Calu3 (cell line): ENCODE measurements at regions not wholly inside any gene's neighbourhood (a gene's known extent, or its start where the extent isn't known, plus 50 kb on each side); places are given as distances from the start of the nearest gene placed in this dataset.

Experiments used
- BruUV-seq: library from RNA; stranded (reverse); fragments of 400-500 nt; replicated peaks from 2 replicates; lab custom pipeline; 2021; lab: Mats Ljungman, UMichigan
- CTCF ChIA-PET: fragments of 300-600 bp; sonication (Branson Sonifier 250); formaldehyde crosslinking; loops from one replicate; lab custom pipeline; 2022; ENCODE audit warnings: antibody characterized with exemption; lab: Charles Lee
- DNase-seq: peaks from one replicate; pipeline ENCODE4 v3.0.0; 2022
- H3K27ac Mint-ChIP-seq: one replicate; pipeline ENCODE4 v1.8.0; 2022; ENCODE audit warnings: mixed read lengths; ENCODE audit not compliant: unreplicated experiment
- H3K27me3 Mint-ChIP-seq: one replicate; pipeline ENCODE4 v1.8.0; 2022; ENCODE audit warnings: mixed read lengths; ENCODE audit not compliant: unreplicated experiment
- H3K36me3 Mint-ChIP-seq: one replicate; pipeline ENCODE4 v1.8.0; 2022; ENCODE audit warnings: mild to moderate bottlenecking, moderate library complexity, mixed read lengths; ENCODE audit not compliant: insufficient read depth, unreplicated experiment
- H3K4me1 Mint-ChIP-seq: one replicate; pipeline ENCODE4 v1.8.0; 2022; ENCODE audit warnings: mild to moderate bottlenecking, low read depth, mixed read lengths; ENCODE audit not compliant: unreplicated experiment
- H3K4me3 Mint-ChIP-seq: one replicate; pipeline ENCODE4 v1.8.0; 2022; ENCODE audit warnings: mild to moderate bottlenecking, low read depth, moderate library complexity, mixed read lengths; ENCODE audit not compliant: unreplicated experiment
- H3K9me3 Mint-ChIP-seq: one replicate; pipeline ENCODE4 v1.8.0; 2022; ENCODE audit warnings: low read depth, mixed read lengths; ENCODE audit not compliant: unreplicated experiment
- intact Hi-C: fragments of 100-400 bp; cut with micrococcal nuclease; formaldehyde crosslinking; loops from one replicate; pipeline ENCODE4 v1.10.0; 2022; ENCODE audit not compliant: unreplicated experiment
- TF ChIP-seq, protein P1 (sequence below): fragments of 200-600 bp; IDR thresholded peaks from one replicate; pipeline ENCODE4 v1.8.0; 2022; ENCODE audit warnings: antibody characterized with exemption; ENCODE audit not compliant: unreplicated experiment

DNA sequence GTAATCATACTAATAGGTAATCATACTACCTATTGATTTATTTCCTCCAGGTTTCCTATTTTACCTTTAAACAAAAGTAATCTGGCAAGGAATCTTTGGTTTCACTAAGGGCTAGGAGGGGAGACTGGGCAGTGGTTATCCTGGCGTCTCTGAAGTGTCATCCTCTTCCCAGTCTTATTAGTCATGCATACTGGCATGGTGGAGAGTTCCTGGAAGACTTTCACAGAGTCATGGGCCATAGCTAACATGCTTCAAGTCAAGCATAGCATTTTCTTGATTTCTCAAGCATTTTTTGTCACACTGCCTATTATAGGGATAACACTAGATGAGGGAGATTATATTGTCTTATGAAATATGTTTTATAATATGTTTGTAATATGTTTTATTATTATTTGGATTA is 64.0 kb upstream of the ASB17 start:
- H3K27ac Mint-ChIP-seq = no peak overlapping the region
- CTCF ChIA-PET = interaction anchor here (0.7 kb wide), 2 partner anchors 45 to 1286 kb away, joined by 4 to 7 read pairs; partner anchors contain the start of gene AK5
- peaks cover 12% of the 10 kb centered on the region for H3K27me3 Mint-ChIP-seq
- no TSS peak for BruUV-seq
- peaks cover 2% of the 10 kb centered on the region for H3K9me3 Mint-ChIP-seq
- intact Hi-C loops = no loop called here
- no peak overlapping the region for H3K4me3 Mint-ChIP-seq
- TF ChIP-seq, protein P1, sequence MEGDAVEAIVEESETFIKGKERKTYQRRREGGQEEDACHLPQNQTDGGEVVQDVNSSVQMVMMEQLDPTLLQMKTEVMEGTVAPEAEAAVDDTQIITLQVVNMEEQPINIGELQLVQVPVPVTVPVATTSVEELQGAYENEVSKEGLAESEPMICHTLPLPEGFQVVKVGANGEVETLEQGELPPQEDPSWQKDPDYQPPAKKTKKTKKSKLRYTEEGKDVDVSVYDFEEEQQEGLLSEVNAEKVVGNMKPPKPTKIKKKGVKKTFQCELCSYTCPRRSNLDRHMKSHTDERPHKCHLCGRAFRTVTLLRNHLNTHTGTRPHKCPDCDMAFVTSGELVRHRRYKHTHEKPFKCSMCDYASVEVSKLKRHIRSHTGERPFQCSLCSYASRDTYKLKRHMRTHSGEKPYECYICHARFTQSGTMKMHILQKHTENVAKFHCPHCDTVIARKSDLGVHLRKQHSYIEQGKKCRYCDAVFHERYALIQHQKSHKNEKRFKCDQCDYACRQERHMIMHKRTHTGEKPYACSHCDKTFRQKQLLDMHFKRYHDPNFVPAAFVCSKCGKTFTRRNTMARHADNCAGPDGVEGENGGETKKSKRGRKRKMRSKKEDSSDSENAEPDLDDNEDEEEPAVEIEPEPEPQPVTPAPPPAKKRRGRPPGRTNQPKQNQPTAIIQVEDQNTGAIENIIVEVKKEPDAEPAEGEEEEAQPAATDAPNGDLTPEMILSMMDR = no peak
- H3K36me3 Mint-ChIP-seq = no peaks in the 10 kb centered on the region
- DNase-seq = no peak
- no peaks in the 10 kb centered on the region for H3K4me1 Mint-ChIP-seq

DNA sequence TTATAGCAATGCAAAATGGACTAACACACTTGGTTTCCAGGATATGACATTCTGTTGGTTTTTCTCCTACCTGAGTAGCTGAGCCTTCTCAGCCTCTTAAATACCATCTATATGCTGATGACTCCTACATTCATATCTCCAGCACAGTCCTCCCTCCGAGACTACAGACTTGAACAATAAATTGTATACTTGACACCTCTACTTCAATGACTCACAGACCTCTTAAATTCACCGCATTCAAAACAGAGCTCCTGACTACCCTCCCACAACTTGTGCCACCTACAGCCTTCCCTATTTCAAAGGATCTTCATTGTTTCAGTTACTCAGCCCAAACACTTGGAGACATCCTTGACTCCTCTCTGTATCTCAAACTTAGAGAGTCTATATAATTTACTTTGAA is 66.8 kb upstream of the ASB17 start:
- Mint-ChIP-seq H3K27me3 (peaks cover 5% of the 10 kb centered on the region), H3K36me3 (no peaks in the 10 kb centered on the region), H3K9me3 (peaks cover 2% of the 10 kb centered on the region), H3K4me3 (no peak overlapping the region), H3K27ac (no peak overlapping the region), H3K4me1 (no peaks in the 10 kb centered on the region)
- TF ChIP-seq, protein P1 = no peak
- intact Hi-C loops = no loop called here
- no peak for DNase-seq
- no TSS peak for BruUV-seq
- CTCF ChIA-PET = no interaction called here

DNA sequence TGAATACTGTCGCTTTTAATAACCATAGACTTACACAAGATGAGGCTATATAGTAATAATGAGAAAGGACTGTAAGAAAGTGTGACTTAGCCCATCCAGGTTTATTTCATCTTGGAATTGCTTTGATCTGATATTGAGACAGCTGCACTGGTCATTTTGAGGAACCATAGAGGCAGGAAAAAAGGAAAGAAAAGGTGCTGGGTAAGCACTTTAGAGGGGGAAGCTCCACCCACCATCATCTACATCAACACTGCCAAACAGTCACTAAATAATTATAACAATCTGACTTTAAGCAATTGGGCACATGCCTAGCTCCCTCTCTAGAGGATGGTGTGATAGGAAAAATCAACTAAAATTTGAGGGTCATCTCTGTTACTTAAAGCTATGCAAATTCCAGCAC is 70.6 kb upstream of the ST6GALNAC3 start:
- no peaks in the 10 kb centered on the region for H3K36me3 Mint-ChIP-seq
- intact Hi-C loops = no loop called here
- DNase-seq = no peak
- CTCF ChIA-PET = no interaction called here
- TF ChIP-seq, protein P1 = no peak
- H3K27ac Mint-ChIP-seq = no peak overlapping the region
- BruUV-seq = no TSS peak
- no peaks in the 10 kb centered on the region for H3K27me3 Mint-ChIP-seq
- H3K9me3 Mint-ChIP-seq = peaks cover 2% of the 10 kb centered on the region
- H3K4me3 Mint-ChIP-seq = no peak overlapping the region
- peaks cover 8% of the 10 kb centered on the region for H3K4me1 Mint-ChIP-seq

DNA sequence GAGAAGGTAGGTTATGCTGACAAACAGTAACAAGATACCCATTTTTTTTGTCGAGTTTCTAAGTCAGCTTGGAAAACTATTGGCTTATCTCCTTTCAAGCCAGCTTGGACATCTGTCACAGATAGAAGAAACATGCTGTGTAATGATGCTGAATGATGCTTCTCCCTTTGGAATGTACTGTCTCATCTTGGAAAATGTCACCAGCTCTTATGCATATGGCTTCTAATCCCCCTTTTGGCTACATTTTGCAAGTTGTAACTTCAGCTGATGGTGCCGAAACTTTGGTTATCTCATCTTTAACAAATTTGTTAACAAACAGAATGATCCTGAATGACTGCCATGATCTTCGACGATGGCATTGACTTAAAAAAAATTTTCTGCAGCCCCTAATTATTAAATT is 68.8 kb upstream of the ST6GALNAC3 start:
- Mint-ChIP-seq H3K4me1 (peaks cover 8% of the 10 kb centered on the region), H3K4me3 (no peak overlapping the region), H3K27me3 (no peaks in the 10 kb centered on the region), H3K27ac (no peak overlapping the region), H3K9me3 (peaks cover 3% of the 10 kb centered on the region), H3K36me3 (no peaks in the 10 kb centered on the region)
- CTCF ChIA-PET = no interaction called here
- TF ChIP-seq, protein P1 = no peak
- no TSS peak for BruUV-seq
- DNase-seq = no peak
- intact Hi-C loops = no loop called here

DNA sequence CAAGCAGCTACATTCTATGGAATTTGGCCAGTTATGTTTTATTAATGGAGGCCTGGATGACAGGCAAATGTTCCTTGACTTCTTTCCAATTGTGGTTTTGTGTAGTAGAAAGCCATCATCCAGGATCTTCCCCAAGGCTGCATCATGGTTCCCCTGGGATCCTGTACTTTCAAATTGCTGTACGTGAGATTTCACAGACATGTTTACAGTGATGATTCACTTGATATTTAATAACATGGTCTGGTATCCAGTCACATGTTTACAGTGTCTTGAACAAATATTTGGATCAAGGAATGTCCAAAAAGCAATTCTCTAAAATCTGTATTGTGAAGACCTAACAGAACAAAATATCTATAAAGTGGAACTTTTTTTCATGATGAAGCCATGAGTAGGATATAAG is 68.3 kb upstream of the ST6GALNAC3 start:
- H3K4me1 Mint-ChIP-seq = peaks cover 8% of the 10 kb centered on the region
- DNase-seq = no peak
- TF ChIP-seq, protein P1 = no peak
- no peak overlapping the region for H3K27ac Mint-ChIP-seq
- no TSS peak for BruUV-seq
- H3K27me3 Mint-ChIP-seq = no peaks in the 10 kb centered on the region
- peaks cover 3% of the 10 kb centered on the region for H3K9me3 Mint-ChIP-seq
- H3K4me3 Mint-ChIP-seq = no peak overlapping the region
- CTCF ChIA-PET = no interaction called here
- H3K36me3 Mint-ChIP-seq = no peaks in the 10 kb centered on the region
- intact Hi-C loops = no loop called here
